DND-41 (cell line): ENCODE measurements at regions not wholly inside any gene's neighbourhood (a gene's known extent, or its start where the extent isn't known, plus 50 kb on each side); places are given as distances from the start of the nearest gene placed in this dataset.

Experiments
- CTCF ChIP-seq: IDR thresholded peaks from 2 replicates; pipeline ENCODE4 v1.5.1; 2012; ENCODE audit warnings: borderline replicate concordance, low read length, moderate library complexity, mild to moderate bottlenecking; ENCODE audit not compliant: poor library complexity, severe bottlenecking; ENCODE audit errors: extremely low read depth
- EZH2 ChIP-seq: IDR thresholded peaks from 3 replicates; pipeline ENCODE4 v1.6.1; 2012; ENCODE audit warnings: borderline replicate concordance, low read depth, mild to moderate bottlenecking, moderate library complexity, low read length, inconsistent platforms; ENCODE audit not compliant: severe bottlenecking

GRCh38 chr6:97394160-97394748, 111.2 kb upstream of the MMS22L start:
- peak; percentile 86 for TF ChIP-seq CTCF
- no peak for TF ChIP-seq EZH2
